ENCODE measurements at regions not wholly inside any gene's neighbourhood (a gene's known extent, or its start where the extent isn't known, plus 50 kb on each side); places are given as distances from the start of the nearest gene placed in this dataset.
A peak's percentile ranks its signal among the peaks of the same experiment; 100 is the strongest.

GRCh38 chr15:70541511-70541910 lies 221.8 kb downstream of the UACA start:
- DNase-seq (ENCODE audit: low spot score in 2 of 2) (no peak), ATAC-seq (no peak)
- Mint-ChIP-seq H3K4me3 (no peak overlapping the region), H3K27ac (no peak overlapping the region), H3K36me3 (no peaks in the 10 kb centered on the region), H3K4me1 (peaks cover 16% of the 10 kb centered on the region), H3K9me3 (no peaks in the 10 kb centered on the region)

GRCh38 chr15:70539912-70540530 lies 223.3 kb downstream of the UACA start:
- H3K27ac Mint-ChIP-seq, result no peak overlapping the region
- peaks cover 20% of the 10 kb centered on the region for H3K4me1 Mint-ChIP-seq
- DNase-seq (ENCODE audit: low spot score in 2 of 2) (no peak), ATAC-seq (no peak)
- H3K36me3 Mint-ChIP-seq, result no peaks in the 10 kb centered on the region
- no peak overlapping the region for H3K4me3 Mint-ChIP-seq
- no peaks in the 10 kb centered on the region for H3K9me3 Mint-ChIP-seq

- ATAC-seq, result no peak
- no peak for DNase-seq (ENCODE audit: low spot score in 2 of 2)
- no peak overlapping the region for H3K27ac Mint-ChIP-seq
- H3K4me1 Mint-ChIP-seq, result peaks cover 26% of the 10 kb centered on the region
- H3K4me3 Mint-ChIP-seq, result no peak overlapping the region
- no peaks in the 10 kb centered on the region for H3K36me3 Mint-ChIP-seq
- no peaks in the 10 kb centered on the region for H3K9me3 Mint-ChIP-seq
Measured at GRCh38 chr15:70539409-70539808, 223.9 kb downstream of the UACA start.

- no peak for DNase-seq (ENCODE audit: low spot score in 2 of 2)
- Mint-ChIP-seq H3K36me3 (no peaks in the 10 kb centered on the region), H3K4me1 (peaks cover 34% of the 10 kb centered on the region), H3K4me3 (no peak overlapping the region), H3K27ac (no peak overlapping the region), H3K9me3 (no peaks in the 10 kb centered on the region)
- ATAC-seq, result no peak
Measured at GRCh38 chr15:70538278-70538677, 225.1 kb downstream of the UACA start.

GRCh38 chr15:70535955-70536338 lies 227.4 kb downstream of the UACA start:
- ATAC-seq, result no peak
- Mint-ChIP-seq H3K4me3 (peak overlapping the region; percentile 61), H3K27ac (peak overlapping the region; percentile 48), H3K9me3 (no peaks in the 10 kb centered on the region), H3K36me3 (no peaks in the 10 kb centered on the region), H3K4me1 (peaks cover 34% of the 10 kb centered on the region)
- no peak for DNase-seq (ENCODE audit: low spot score in 2 of 2)

GRCh38 chr15:70535071-70535954 lies 228.0 kb downstream of the UACA start:
- ATAC-seq (peak; percentile 84), DNase-seq (ENCODE audit: low spot score in 2 of 2) (peak; percentile 21 to 62)
- Mint-ChIP-seq H3K4me1 (peaks cover 37% of the 10 kb centered on the region), H3K4me3 (peak overlapping the region; percentile 61), H3K9me3 (no peaks in the 10 kb centered on the region), H3K27ac (peak overlapping the region; percentile 48), H3K36me3 (no peaks in the 10 kb centered on the region)

GRCh38 chr15:70533931-70534742 lies 229.2 kb downstream of the UACA start:
- Mint-ChIP-seq H3K4me1 (peaks cover 46% of the 10 kb centered on the region), H3K4me3 (peak overlapping the region; percentile 61), H3K27ac (no peak overlapping the region), H3K9me3 (no peaks in the 10 kb centered on the region), H3K36me3 (no peaks in the 10 kb centered on the region)
- DNase-seq (ENCODE audit: low spot score in 2 of 2), result no peak
- no peak for ATAC-seq

GRCh38 chr15:70532531-70533186 lies 230.7 kb downstream of the UACA start:
- Mint-ChIP-seq H3K9me3 (no peaks in the 10 kb centered on the region), H3K4me3 (no peak overlapping the region), H3K36me3 (no peaks in the 10 kb centered on the region), H3K4me1 (peaks cover 60% of the 10 kb centered on the region), H3K27ac (no peak overlapping the region)
- ATAC-seq (no peak), DNase-seq (ENCODE audit: low spot score in 2 of 2) (no peak)

GRCh38 chr15:70531576-70531975 lies 231.8 kb downstream of the UACA start:
- Mint-ChIP-seq H3K9me3 (no peaks in the 10 kb centered on the region), H3K36me3 (no peaks in the 10 kb centered on the region), H3K4me3 (no peak overlapping the region), H3K27ac (no peak overlapping the region), H3K4me1 (peaks cover 59% of the 10 kb centered on the region)
- no peak for DNase-seq (ENCODE audit: low spot score in 2 of 2)
- ATAC-seq, result no peak

- no peak overlapping the region for H3K27ac Mint-ChIP-seq
Measured at GRCh38 chr15:70530906-70531305, 232.5 kb downstream of the UACA start.

GRCh38 chr15:70530503-70530902 lies 232.9 kb downstream of the UACA start:
- Mint-ChIP-seq H3K27ac (peak overlapping the region; percentile 7), H3K9me3 (no peaks in the 10 kb centered on the region), H3K36me3 (no peaks in the 10 kb centered on the region), H3K4me3 (no peak overlapping the region), H3K4me1 (peaks cover 53% of the 10 kb centered on the region)
- ATAC-seq (no peak), DNase-seq (ENCODE audit: low spot score in 2 of 2) (no peak)

More at GRCh38 chr15:70530906-70531305, 232.5 kb downstream of the UACA start:
- Mint-ChIP-seq H3K36me3 (no peaks in the 10 kb centered on the region), H3K9me3 (no peaks in the 10 kb centered on the region), H3K4me3 (no peak overlapping the region), H3K4me1 (peaks cover 57% of the 10 kb centered on the region)
- DNase-seq (ENCODE audit: low spot score in 2 of 2) (no peak), ATAC-seq (no peak)

GRCh38 chr15:70530017-70530499 lies 233.3 kb downstream of the UACA start:
- DNase-seq (ENCODE audit: low spot score in 2 of 2) (no peak), ATAC-seq (no peak)
- H3K4me3 Mint-ChIP-seq, result no peak overlapping the region
- peaks cover 48% of the 10 kb centered on the region for H3K4me1 Mint-ChIP-seq
- no peaks in the 10 kb centered on the region for H3K9me3 Mint-ChIP-seq
- H3K36me3 Mint-ChIP-seq, result no peaks in the 10 kb centered on the region
- peak overlapping the region; percentile 7 for H3K27ac Mint-ChIP-seq

GRCh38 chr15:70528816-70529215 lies 234.5 kb downstream of the UACA start:
- Mint-ChIP-seq H3K4me1 (peaks cover 36% of the 10 kb centered on the region), H3K9me3 (no peaks in the 10 kb centered on the region), H3K4me3 (peak overlapping the region; percentile 60), H3K36me3 (no peaks in the 10 kb centered on the region), H3K27ac (peak overlapping the region; percentile 83)
- DNase-seq (ENCODE audit: low spot score in 2 of 2) (no peak), ATAC-seq (no peak)

- peak; percentile 89 for ATAC-seq
- DNase-seq (ENCODE audit: low spot score in 2 of 2), result peak in 1 of 2 donors; percentile 66
- H3K4me1 Mint-ChIP-seq, result peaks cover 34% of the 10 kb centered on the region
- H3K9me3 Mint-ChIP-seq, result no peaks in the 10 kb centered on the region
- H3K36me3 Mint-ChIP-seq, result no peaks in the 10 kb centered on the region
- peak overlapping the region; percentile 83 for H3K27ac Mint-ChIP-seq
- H3K4me3 Mint-ChIP-seq, result peak overlapping the region; percentile 60
Measured at GRCh38 chr15:70528270-70528706, 235.1 kb downstream of the UACA start.

- Mint-ChIP-seq H3K4me1 (peaks cover 34% of the 10 kb centered on the region), H3K9me3 (no peaks in the 10 kb centered on the region)
Measured at GRCh38 chr15:70526974-70527325, 236.4 kb downstream of the UACA start.

More at GRCh38 chr15:70526974-70527325, 236.4 kb downstream of the UACA start:
- no peak for DNase-seq (ENCODE audit: low spot score in 2 of 2)
- ATAC-seq, result no peak
- H3K27ac Mint-ChIP-seq, result no peak overlapping the region
- H3K36me3 Mint-ChIP-seq, result no peaks in the 10 kb centered on the region
- peak overlapping the region; percentile 29 for H3K4me3 Mint-ChIP-seq
